Lower lobe of right lung (tissue), 2 donors: ENCODE measurements at regions not wholly inside any gene's neighbourhood (a gene's known extent, or its start where the extent isn't known, plus 50 kb on each side); places are given as distances from the start of the nearest gene placed in this dataset.
A peak's percentile ranks its signal among the peaks of the same experiment; 100 is the strongest.
"Not testable (repeated sequence)": the region's sequence is repeated elsewhere in the genome, so short reads cannot be mapped to it uniquely, and the experiment has no call there.

Experiments used
- ATAC-seq, 2 donors: fragments of 200-7000 bp; cut with Tn5 transposase; one replicate each; pipeline ENCODE4 v1.9.1; 2020 to 2022; ENCODE audit warnings: mild to moderate bottlenecking in 2 of 2, moderate library complexity in 2 of 2
- DNase-seq: peaks from one replicate; pipeline ENCODE4 v3.0.0-alpha.2; 2020
- H3K27ac ChIP-seq: fragments of 200-600 bp; one replicate; pipeline ENCODE4 v1.8.0; 2022
- H3K27me3 ChIP-seq: fragments of 200-600 bp; one replicate; pipeline ENCODE4 v1.8.0; 2022; ENCODE audit warnings: low read depth
- H3K36me3 ChIP-seq: fragments of 200-600 bp; one replicate; pipeline ENCODE4 v1.8.0; 2022; ENCODE audit warnings: mild to moderate bottlenecking
- H3K4me1 ChIP-seq: fragments of 200-600 bp; one replicate; pipeline ENCODE4 v1.8.0; 2022
- H3K4me3 ChIP-seq: fragments of 200-600 bp; one replicate; pipeline ENCODE4 v1.8.0; 2022; ENCODE audit warnings: mild to moderate bottlenecking
- H3K9me3 ChIP-seq: fragments of 200-600 bp; one replicate; pipeline ENCODE4 v1.8.0; 2022
- intact Hi-C: fragments of 100-400 bp; cut with DNase I; formaldehyde crosslinking; loops from one replicate; pipeline ENCODE4 v1.11.0; 2022
- TF ChIP-seq, protein P1 (sequence below): fragments of 200-600 bp; IDR thresholded peaks from one replicate; pipeline ENCODE4 v1.8.0; 2022; ENCODE audit warnings: antibody characterized with exemption, mild to moderate bottlenecking
- donor health status: DM: no; HTN: yes; CAD: no; lungs with severe emphysema.

DNA sequence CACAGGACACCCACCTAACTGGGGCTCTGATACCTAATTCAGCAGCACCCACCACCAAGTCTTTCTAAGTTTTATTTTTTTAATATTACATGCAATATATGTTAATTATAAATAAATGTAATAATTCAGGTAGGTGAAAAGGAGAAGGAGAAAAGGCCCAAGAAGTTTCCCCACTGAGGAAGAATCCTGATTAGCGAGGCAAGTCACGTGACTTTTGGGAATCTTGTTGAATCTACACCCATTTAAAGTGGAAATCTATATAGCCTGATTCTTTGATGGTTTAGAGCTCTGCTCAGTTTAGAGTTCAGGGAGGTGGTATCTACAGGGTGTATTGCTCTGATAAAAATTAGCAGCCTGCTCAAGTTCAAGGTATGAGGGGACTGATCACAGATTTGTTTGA is 947.1 kb upstream of the DEFB115 start:
- ATAC-seq, DNase-seq, H3K36me3 ChIP-seq, H3K27ac ChIP-seq, H3K27me3 ChIP-seq, H3K9me3 ChIP-seq, H3K4me1 ChIP-seq, H3K4me3 ChIP-seq, intact Hi-C loops: not testable (repeated sequence)

DNA sequence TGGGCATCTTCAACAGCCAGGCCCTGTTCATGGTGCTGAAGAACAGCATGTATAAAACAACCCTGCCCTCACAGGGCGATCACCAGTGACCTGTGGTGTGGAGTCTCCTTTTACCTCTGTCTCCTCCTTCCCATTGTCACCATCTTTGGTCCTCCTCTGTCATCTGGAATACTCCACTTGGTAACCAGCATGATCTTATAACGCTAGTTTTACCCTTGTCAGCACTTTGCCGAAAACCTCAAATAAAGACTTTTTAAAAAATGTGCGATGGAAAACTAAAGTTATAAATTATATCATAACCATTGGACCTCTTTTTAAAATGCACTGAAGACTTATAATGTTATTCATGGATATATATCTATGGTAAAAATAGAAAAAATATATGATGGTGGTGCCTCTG is 945.2 kb upstream of the DEFB115 start:
- DNase-seq, H3K27ac ChIP-seq, ATAC-seq, H3K4me3 ChIP-seq, H3K36me3 ChIP-seq, H3K4me1 ChIP-seq, intact Hi-C loops, H3K9me3 ChIP-seq: not testable (repeated sequence)
- peaks cover 14% of the 10 kb centered on the region for H3K27me3 ChIP-seq

DNA sequence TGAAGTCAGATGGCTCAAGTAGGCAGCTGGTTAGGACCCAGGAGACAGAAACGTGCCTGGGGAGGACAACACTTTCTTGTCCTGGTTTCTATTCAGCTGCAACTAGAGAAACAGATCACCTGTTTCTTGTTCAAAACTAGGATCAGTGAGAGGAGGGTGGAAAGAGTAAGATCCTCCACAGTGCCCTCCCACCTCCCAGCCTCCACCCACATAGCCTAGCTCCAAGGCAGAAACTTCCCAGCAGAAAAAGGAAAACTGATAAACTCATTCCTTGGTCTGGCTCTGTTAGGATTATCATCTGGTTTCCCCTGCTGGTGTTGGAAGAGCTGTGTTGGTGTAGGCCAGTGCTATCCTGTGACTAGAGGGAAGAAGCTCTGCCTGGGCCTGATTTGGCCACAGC is 943.8 kb upstream of the DEFB115 start:
- H3K4me3 ChIP-seq, H3K36me3 ChIP-seq, DNase-seq, H3K9me3 ChIP-seq, ATAC-seq, intact Hi-C loops, H3K27ac ChIP-seq, H3K4me1 ChIP-seq: not testable (repeated sequence)
- peaks cover 17% of the 10 kb centered on the region for H3K27me3 ChIP-seq

DNA sequence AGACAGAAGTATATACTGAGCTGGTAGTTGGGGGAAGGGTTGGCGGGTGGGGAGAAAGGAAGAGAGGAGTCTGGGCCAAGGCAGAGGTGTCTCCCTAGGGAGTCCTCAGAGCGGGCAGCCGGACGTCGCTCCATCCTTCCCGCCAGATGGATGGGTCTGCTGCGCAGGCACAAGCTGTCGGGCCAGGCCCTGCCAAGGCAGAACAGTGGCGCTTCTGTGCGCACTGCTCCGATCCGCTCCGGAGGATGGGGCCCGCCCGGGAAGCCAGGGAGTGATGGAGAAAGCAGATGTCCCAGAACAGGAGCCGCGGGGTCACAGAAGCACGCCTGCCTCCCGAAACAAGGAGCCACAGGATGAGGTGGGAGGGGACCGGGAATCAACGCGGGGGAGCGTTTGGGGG is 941.4 kb upstream of the DEFB115 start:
- H3K36me3 ChIP-seq, H3K27ac ChIP-seq, H3K9me3 ChIP-seq, ATAC-seq, DNase-seq, intact Hi-C loops, H3K4me3 ChIP-seq, H3K4me1 ChIP-seq: not testable (repeated sequence)
- H3K27me3 ChIP-seq: peaks cover 17% of the 10 kb centered on the region

DNA sequence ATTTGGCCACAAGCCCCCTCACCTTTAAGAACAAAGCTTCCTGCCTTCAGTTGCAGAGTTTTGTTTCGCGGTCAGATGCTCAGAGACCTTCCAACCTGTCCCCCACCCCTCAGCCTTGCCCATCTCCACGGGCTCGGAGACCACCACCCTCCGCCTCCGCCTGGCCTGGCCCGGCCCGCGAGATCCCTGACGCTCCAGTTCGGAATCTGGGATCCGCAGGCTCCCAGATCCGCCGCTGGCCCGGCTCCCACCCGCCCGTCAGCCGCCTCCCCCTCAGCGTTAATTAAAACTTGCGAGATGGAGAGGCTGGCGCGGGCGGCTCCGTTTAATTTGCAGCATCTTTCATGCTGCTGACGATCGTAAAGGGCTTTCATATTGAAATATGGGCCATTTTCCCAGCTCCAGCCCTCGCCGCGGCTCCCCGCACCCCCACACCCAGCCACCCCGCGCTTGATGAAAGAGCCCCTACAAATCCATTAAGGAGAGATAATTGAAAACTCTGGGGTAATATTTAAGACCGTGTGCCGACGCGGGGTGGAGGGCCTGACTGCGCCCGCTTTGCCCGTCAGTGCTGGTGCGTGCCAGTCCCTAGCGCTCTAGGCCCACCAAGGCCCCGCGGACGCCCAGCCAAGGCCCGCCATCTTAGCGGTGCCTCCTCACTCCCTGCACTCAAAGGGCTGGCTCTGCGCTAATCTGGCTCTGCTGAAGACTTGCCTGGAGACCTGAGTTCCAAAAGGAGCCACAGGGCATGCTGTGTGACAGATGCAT is 940.7 kb upstream of the DEFB115 start:
- H3K36me3 ChIP-seq, intact Hi-C loops, H3K9me3 ChIP-seq, H3K4me1 ChIP-seq, H3K27ac ChIP-seq, H3K4me3 ChIP-seq, ATAC-seq, DNase-seq: not testable (repeated sequence)
- peaks cover 17% of the 10 kb centered on the region for H3K27me3 ChIP-seq

DNA sequence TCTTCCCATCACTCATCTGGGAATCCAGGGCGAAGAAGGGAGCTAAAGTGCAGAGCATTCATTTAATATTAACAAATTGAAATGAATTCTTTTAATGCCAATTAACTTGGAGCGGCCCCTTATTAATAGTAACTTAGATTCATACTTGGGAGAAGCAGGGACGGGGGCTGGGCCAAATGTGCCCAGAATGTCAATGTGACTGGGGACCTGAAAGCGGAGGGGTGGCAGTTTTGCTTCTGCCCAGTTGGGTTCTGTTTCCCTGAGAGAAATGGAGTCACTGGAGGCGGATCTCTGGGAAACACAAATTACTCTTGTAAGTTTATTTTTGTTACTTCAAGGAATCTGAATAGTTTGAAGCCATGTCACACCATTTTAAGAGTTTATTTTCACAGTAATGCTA is 923.7 kb upstream of the DEFB115 start:
- H3K9me3 ChIP-seq, intact Hi-C loops, H3K27ac ChIP-seq, H3K27me3 ChIP-seq, DNase-seq, H3K4me1 ChIP-seq, H3K4me3 ChIP-seq, H3K36me3 ChIP-seq, ATAC-seq: not testable (repeated sequence)

DNA sequence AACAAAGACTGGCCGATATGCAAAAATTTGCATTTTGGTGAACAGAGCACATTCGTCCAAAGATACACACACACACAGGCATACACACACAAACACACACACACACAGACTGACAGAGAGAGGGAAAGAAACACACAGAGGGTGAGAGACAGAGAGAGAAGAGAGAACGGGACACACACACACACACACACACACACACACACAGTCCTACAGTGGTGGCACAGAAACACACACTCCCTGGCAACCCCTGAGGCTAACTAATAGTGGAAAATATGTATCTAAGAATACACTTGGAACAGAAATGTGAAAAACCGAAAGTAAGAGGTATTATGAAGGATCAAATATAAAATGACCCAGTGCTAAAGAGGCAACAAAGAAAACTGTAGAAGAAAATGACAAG is 919.9 kb upstream of the DEFB115 start:
- H3K36me3 ChIP-seq, H3K9me3 ChIP-seq, ATAC-seq, H3K27ac ChIP-seq, DNase-seq, intact Hi-C loops, H3K4me1 ChIP-seq, H3K27me3 ChIP-seq, H3K4me3 ChIP-seq: not testable (repeated sequence)

DNA sequence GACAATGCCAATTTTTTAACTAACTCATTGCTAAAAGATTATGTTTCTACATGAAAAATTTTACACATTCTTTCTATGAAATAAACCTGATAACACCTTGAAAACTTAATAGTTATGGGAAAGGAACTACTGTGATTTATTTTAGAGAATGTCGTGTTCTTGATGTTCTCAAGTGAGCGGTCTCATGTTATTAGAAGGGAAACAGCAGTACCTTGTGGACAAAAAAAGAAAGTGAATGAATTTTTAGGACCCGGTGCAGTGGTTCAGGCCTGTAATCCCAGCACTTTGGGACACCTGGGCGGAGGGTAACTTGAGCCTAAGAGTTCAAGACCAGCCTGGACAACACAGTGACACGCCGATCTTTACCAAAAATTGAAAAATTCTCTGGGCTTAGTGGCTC is 908.5 kb upstream of the DEFB115 start:
- H3K9me3 ChIP-seq, H3K27me3 ChIP-seq, DNase-seq, ATAC-seq, intact Hi-C loops, H3K4me1 ChIP-seq, H3K27ac ChIP-seq, H3K4me3 ChIP-seq, H3K36me3 ChIP-seq: not testable (repeated sequence)

DNA sequence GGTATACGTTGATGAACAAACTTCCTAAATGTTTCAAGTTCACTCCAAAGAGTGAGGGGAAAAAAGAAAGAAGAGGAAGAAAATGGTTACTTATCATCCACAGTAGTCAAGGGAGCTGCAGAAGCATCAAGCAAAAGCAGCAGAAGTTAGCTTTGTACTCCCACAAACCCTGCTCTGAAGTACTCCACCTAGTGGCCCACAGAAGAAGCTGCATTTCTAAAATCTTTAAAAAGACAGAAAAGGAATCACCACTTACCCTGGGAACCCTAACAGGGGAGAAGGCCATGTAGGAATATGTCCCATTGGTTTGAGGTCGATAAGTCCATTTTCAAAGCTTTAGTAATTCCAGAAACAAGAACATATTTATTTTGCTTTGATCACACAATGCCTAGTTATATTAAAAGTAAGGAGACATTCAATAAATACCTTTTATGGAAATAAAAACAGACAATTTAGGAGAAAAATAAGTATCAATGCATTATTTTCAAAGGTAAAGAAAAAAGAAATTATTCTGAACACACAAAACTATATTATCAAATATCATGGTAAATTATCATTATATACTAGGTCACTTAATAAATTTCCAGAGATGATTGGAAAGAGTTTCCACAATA is 900.5 kb upstream of the DEFB115 start:
- H3K4me3 ChIP-seq, H3K27me3 ChIP-seq, H3K36me3 ChIP-seq, DNase-seq, H3K4me1 ChIP-seq, ATAC-seq, H3K9me3 ChIP-seq, intact Hi-C loops, H3K27ac ChIP-seq: not testable (repeated sequence)
- TF ChIP-seq, protein P1, sequence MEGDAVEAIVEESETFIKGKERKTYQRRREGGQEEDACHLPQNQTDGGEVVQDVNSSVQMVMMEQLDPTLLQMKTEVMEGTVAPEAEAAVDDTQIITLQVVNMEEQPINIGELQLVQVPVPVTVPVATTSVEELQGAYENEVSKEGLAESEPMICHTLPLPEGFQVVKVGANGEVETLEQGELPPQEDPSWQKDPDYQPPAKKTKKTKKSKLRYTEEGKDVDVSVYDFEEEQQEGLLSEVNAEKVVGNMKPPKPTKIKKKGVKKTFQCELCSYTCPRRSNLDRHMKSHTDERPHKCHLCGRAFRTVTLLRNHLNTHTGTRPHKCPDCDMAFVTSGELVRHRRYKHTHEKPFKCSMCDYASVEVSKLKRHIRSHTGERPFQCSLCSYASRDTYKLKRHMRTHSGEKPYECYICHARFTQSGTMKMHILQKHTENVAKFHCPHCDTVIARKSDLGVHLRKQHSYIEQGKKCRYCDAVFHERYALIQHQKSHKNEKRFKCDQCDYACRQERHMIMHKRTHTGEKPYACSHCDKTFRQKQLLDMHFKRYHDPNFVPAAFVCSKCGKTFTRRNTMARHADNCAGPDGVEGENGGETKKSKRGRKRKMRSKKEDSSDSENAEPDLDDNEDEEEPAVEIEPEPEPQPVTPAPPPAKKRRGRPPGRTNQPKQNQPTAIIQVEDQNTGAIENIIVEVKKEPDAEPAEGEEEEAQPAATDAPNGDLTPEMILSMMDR: peak; percentile 72

DNA sequence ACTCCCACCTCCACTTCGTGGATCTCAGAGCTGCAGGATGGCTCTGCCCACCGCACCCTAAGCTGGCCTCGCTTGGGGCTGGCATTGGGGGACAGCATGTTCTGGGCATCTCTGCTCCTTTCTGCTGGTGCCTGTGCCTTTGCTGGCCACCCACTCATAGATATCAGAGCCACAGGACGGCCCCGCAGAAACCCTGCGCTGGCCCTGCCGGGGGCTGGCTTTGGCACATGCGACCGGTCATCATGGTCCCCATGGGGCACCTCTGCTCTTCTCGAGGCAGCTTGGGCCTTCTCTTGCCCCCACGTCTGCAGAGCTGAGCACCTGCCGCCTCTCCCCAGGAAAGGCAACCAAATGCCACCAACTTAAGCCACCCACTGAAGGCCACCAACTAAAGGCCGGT is 895.7 kb upstream of the DEFB115 start:
- H3K36me3 ChIP-seq, ATAC-seq, H3K4me1 ChIP-seq, H3K27ac ChIP-seq, H3K4me3 ChIP-seq, intact Hi-C loops, DNase-seq, H3K9me3 ChIP-seq, H3K27me3 ChIP-seq: not testable (repeated sequence)

DNA sequence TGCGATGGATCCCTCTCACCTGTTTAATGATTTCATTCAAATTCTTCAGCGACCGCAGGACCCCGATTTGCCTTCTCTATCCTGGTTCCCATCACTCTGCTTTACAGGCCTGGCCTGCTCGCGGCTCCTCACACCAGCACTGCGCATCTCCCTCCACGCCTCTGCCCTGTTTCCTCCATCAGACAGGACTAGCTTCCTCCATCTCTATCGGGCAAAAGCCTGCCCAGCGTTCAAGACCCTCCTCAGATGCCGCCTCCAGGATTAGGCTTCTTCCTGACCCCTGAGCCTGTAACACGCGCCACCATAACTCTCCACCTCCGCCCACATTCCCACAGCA is 881.1 kb upstream of the DEFB115 start:
- ATAC-seq, DNase-seq, H3K27me3 ChIP-seq, H3K36me3 ChIP-seq, intact Hi-C loops, H3K9me3 ChIP-seq: not testable (repeated sequence)
- Histone ChIP-seq H3K4me3 (peak overlapping the region; percentile 90), H3K27ac (peak overlapping the region; percentile 87), H3K4me1 (peaks cover 10% of the 10 kb centered on the region)
